NB4 (cell line): ENCODE measurements at regions not wholly inside any gene's neighbourhood (a gene's known extent, or its start where the extent isn't known, plus 50 kb on each side); places are given as distances from the start of the nearest gene placed in this dataset.

ENCODE experiments used
- DNase-seq: peaks from one replicate; pipeline ENCODE4 v3.0.0; 2010; ENCODE audit warnings: low read depth
- H3K4me3 ChIP-seq: one replicate; pipeline ENCODE4 v1.5.1; 2011; ENCODE audit warnings: mild to moderate bottlenecking, low read depth, low read length, moderate library complexity
- CTCF ChIP-seq: IDR thresholded peaks from one replicate; pipeline ENCODE4 v1.5.1; 2012; ENCODE audit warnings: low read depth, low read length
- MYC ChIP-seq: IDR thresholded peaks from 2 replicates; pipeline ENCODE4 v1.6.1; 2011; ENCODE audit warnings: low read depth, low read length
- POLR2A ChIP-seq: IDR thresholded peaks from 2 replicates; pipeline ENCODE4 v1.6.1; 2011; ENCODE audit warnings: mild to moderate bottlenecking; ENCODE audit not compliant: insufficient read length; ENCODE audit errors: extremely low read depth
- TF ChIP-seq, protein P1 (sequence below): IDR thresholded peaks from 2 replicates; pipeline ENCODE4 v1.6.1; 2011; ENCODE audit warnings: low read depth, low read length

DNA sequence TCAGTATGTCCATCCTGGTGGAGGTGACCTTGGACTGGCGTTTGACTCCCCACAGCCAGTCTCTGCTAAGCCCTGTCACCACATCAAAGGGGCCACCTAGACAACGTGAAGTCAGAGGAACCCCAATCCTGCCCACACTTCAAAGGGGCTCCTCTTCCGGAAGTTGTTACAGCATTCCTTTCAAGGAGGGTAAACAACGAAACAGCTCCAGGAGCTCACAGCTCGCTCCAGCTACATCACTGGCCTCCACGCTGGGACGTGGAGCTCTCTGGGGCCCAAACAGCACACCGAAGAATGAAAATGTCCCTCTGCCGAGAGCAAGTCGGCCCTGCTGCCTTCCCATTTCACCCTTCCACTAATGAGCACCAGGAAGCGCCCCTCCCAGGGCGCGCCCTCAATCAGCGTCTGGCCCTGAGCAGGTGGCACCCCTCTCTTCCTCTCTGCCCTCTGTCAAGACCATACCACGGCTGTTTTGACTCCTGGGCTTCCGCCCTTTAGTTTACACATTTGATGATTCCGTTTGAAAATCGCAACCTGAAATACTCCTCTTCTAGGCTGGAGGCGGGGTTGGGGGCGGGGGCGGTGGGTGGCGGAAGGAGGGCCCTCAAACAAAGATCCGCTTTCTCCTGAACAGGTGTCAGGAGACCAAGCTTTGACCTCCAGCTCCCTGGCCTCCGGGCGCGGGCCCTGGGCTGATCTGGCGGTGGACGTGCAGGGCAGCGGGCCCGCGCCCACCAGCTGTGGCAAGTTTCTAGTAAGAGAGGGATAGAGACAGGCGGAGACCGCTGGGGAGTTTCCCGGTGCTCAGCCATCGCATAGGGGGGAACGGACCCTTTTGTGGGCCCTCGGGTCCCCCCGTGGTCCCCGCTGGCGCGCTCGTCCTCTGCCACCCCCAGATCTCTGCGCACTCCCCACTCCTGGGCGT, 53.1 kb upstream of the KDM7A start:
- H3K4me3 ChIP-seq = no peak overlapping the region
- TF ChIP-seq POLR2A (no peak), CTCF (no peak), MYC (no peak)
- TF ChIP-seq, protein P1, sequence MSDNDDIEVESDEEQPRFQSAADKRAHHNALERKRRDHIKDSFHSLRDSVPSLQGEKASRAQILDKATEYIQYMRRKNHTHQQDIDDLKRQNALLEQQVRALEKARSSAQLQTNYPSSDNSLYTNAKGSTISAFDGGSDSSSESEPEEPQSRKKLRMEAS = no peak
- no peak for DNase-seq

DNA sequence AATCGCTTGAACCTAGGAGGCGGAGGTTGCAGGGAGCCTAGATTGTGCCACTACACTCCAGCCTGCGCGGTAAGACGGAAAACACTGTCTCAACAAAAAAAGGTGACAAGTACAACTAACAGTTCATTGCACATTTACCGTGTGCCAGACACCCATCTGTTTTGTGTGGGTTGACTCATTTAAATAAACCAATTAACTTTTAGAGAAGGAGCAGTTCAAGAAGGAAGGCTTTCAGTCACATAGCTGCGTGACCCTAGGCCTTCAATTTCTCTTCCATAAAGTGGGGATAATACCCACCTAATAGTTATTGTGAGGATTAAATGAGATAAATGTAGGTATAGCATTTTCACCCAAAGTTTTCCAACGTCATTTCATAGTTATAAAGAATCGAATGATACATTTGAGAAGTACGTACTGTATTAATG, 52.3 kb upstream of the KDM7A start:
- DNase-seq = no peak
- TF ChIP-seq MYC (no peak), CTCF (no peak), POLR2A (no peak)
- TF ChIP-seq, protein P1 = no peak
- no peak overlapping the region for H3K4me3 ChIP-seq
